Muscle layer of colon (tissue), 2 donors: ENCODE measurements at regions not wholly inside any gene's neighbourhood (a gene's known extent, or its start where the extent isn't known, plus 50 kb on each side); places are given as distances from the start of the nearest gene placed in this dataset.

Experiments used
- H3K27ac ChIP-seq: one replicate; pipeline ENCODE4 v1.7.0; 2013; ENCODE audit warnings: low read depth, mild to moderate bottlenecking, low read length, moderate library complexity
- H3K27me3 ChIP-seq, 2 donors: one replicate each; pipeline ENCODE4 v1.7.0; 2013; ENCODE audit warnings: low read length in 2 of 2, mild to moderate bottlenecking in 2 of 2; ENCODE audit not compliant: insufficient read depth in 2 of 2, control insufficient read depth in 1 of 2
- H3K36me3 ChIP-seq: one replicate; pipeline ENCODE4 v1.7.0; 2013; ENCODE audit warnings: mild to moderate bottlenecking, low read length; ENCODE audit not compliant: insufficient read depth
- H3K4me1 ChIP-seq: one replicate; pipeline ENCODE4 v1.7.0; 2013; ENCODE audit warnings: mild to moderate bottlenecking, low read length; ENCODE audit not compliant: insufficient read depth
- H3K4me3 ChIP-seq, 2 donors: one replicate each; pipeline ENCODE4 v1.7.0; 2013; ENCODE audit warnings: low read length in 2 of 2, low read depth in 1 of 2, mild to moderate bottlenecking in 1 of 2, moderate library complexity in 1 of 2
- H3K9ac ChIP-seq: one replicate; pipeline ENCODE4 v1.7.0; 2013; ENCODE audit warnings: low read length
- H3K9me3 ChIP-seq: one replicate; pipeline ENCODE4 v1.7.0; 2013; ENCODE audit warnings: mild to moderate bottlenecking, low read length
- donor health status: abdominal sarcoma.
- donor health status: Adenocarcinoma of cecum.

GRCh38 chr17:77025781-77026180, 115.0 kb upstream of the SEC14L1 start:
- Histone ChIP-seq H3K27me3 (no peaks in the 10 kb centered on the region), H3K9me3 (no peaks in the 10 kb centered on the region), H3K9ac (no peak overlapping the region), H3K27ac (no peak overlapping the region), H3K4me1 (no peaks in the 10 kb centered on the region), H3K36me3 (no peaks in the 10 kb centered on the region), H3K4me3 (no peak overlapping the region)

- Histone ChIP-seq H3K27ac (no peak overlapping the region), H3K4me1 (no peaks in the 10 kb centered on the region), H3K4me3 (no peak overlapping the region), H3K9ac (no peak overlapping the region), H3K27me3 (no peaks in the 10 kb centered on the region), H3K36me3 (no peaks in the 10 kb centered on the region), H3K9me3 (peaks cover 7% of the 10 kb centered on the region)
These were observed 113.4 kb upstream of the SEC14L1 start for GRCh38 chr17:77027271-77027889.

GRCh38 chr17:77028900-77029299, 111.9 kb upstream of the SEC14L1 start:
- H3K27me3 ChIP-seq = peaks cover 0 to 1% of the 10 kb centered on the region in 2 donors
- no peaks in the 10 kb centered on the region for H3K4me1 ChIP-seq
- no peak overlapping the region for H3K9ac ChIP-seq
- H3K4me3 ChIP-seq = no peak overlapping the region
- H3K9me3 ChIP-seq = peaks cover 7% of the 10 kb centered on the region
- no peak overlapping the region for H3K27ac ChIP-seq
- no peaks in the 10 kb centered on the region for H3K36me3 ChIP-seq

- Histone ChIP-seq H3K27me3 (peaks cover 0 to 3% of the 10 kb centered on the region in 2 donors), H3K4me3 (no peak overlapping the region), H3K9ac (no peak overlapping the region), H3K36me3 (no peaks in the 10 kb centered on the region), H3K27ac (no peak overlapping the region), H3K9me3 (peaks cover 7% of the 10 kb centered on the region), H3K4me1 (no peaks in the 10 kb centered on the region)
These were observed 107.8 kb upstream of the SEC14L1 start for GRCh38 chr17:77032929-77033328.

GRCh38 chr17:77033892-77034404, 106.8 kb upstream of the SEC14L1 start:
- Histone ChIP-seq H3K27me3 (peaks cover 0 to 3% of the 10 kb centered on the region in 2 donors), H3K9ac (no peak overlapping the region), H3K36me3 (no peaks in the 10 kb centered on the region), H3K4me1 (no peaks in the 10 kb centered on the region), H3K4me3 (no peak overlapping the region), H3K9me3 (peaks cover 7% of the 10 kb centered on the region), H3K27ac (no peak overlapping the region)

GRCh38 chr17:77034677-77035424, 105.9 kb upstream of the SEC14L1 start:
- Histone ChIP-seq H3K4me3 (no peak overlapping the region), H3K27ac (no peak overlapping the region), H3K9me3 (peaks cover 7% of the 10 kb centered on the region), H3K9ac (no peak overlapping the region), H3K27me3 (peaks cover 0 to 7% of the 10 kb centered on the region in 2 donors), H3K4me1 (no peaks in the 10 kb centered on the region), H3K36me3 (no peaks in the 10 kb centered on the region)

GRCh38 chr17:77035526-77035925, 105.2 kb upstream of the SEC14L1 start:
- Histone ChIP-seq H3K27me3 (peaks cover 0 to 7% of the 10 kb centered on the region in 2 donors), H3K4me1 (no peaks in the 10 kb centered on the region), H3K9me3 (peaks cover 7% of the 10 kb centered on the region), H3K27ac (no peak overlapping the region), H3K9ac (no peak overlapping the region), H3K36me3 (no peaks in the 10 kb centered on the region), H3K4me3 (no peak overlapping the region)

- no peak overlapping the region for H3K4me3 ChIP-seq
- H3K27ac ChIP-seq = no peak overlapping the region
- H3K4me1 ChIP-seq = no peaks in the 10 kb centered on the region
- H3K27me3 ChIP-seq = peaks cover 0 to 7% of the 10 kb centered on the region in 2 donors
- H3K9ac ChIP-seq = no peak overlapping the region
- H3K9me3 ChIP-seq = peaks cover 7% of the 10 kb centered on the region
- no peaks in the 10 kb centered on the region for H3K36me3 ChIP-seq
These were observed 104.5 kb upstream of the SEC14L1 start for GRCh38 chr17:77036136-77036840.

- peaks cover 0 to 7% of the 10 kb centered on the region in 2 donors for H3K27me3 ChIP-seq
- no peak overlapping the region for H3K27ac ChIP-seq
- H3K9ac ChIP-seq = no peak overlapping the region
These were observed 103.9 kb upstream of the SEC14L1 start for GRCh38 chr17:77036841-77037381.

GRCh38 chr17:77037943-77038342, 102.8 kb upstream of the SEC14L1 start:
- H3K9ac ChIP-seq = no peak overlapping the region
- no peaks in the 10 kb centered on the region for H3K36me3 ChIP-seq
- H3K27ac ChIP-seq = no peak overlapping the region
- no peaks in the 10 kb centered on the region for H3K9me3 ChIP-seq
- no peaks in the 10 kb centered on the region for H3K4me1 ChIP-seq
- H3K4me3 ChIP-seq = no peak overlapping the region
- peaks cover 0 to 7% of the 10 kb centered on the region in 2 donors for H3K27me3 ChIP-seq

More at GRCh38 chr17:77036841-77037381, 103.9 kb upstream of the SEC14L1 start:
- no peaks in the 10 kb centered on the region for H3K4me1 ChIP-seq
- H3K36me3 ChIP-seq = no peaks in the 10 kb centered on the region
- no peak overlapping the region for H3K4me3 ChIP-seq
- H3K9me3 ChIP-seq = peaks cover under 1% of the 10 kb centered on the region

- Histone ChIP-seq H3K9ac (no peak overlapping the region), H3K4me3 (no peak overlapping the region), H3K27me3 (peaks cover 0 to 5% of the 10 kb centered on the region in 2 donors), H3K9me3 (no peaks in the 10 kb centered on the region), H3K4me1 (no peaks in the 10 kb centered on the region), H3K27ac (no peak overlapping the region), H3K36me3 (no peaks in the 10 kb centered on the region)
These were observed 101.7 kb upstream of the SEC14L1 start for GRCh38 chr17:77038884-77039555.
